Neuronal stem cell (in vitro differentiated cells): ENCODE measurements at regions not wholly inside any gene's neighbourhood (a gene's known extent, or its start where the extent isn't known, plus 50 kb on each side); places are given as distances from the start of the nearest gene placed in this dataset.
"Not testable (repeated sequence)": the region's sequence is repeated elsewhere in the genome, so short reads cannot be mapped to it uniquely, and the experiment has no call there.

Source experiments
- DNase-seq: peaks from one replicate; pipeline ENCODE4 v3.0.0-alpha.2; 2013; ENCODE audit warnings: low spot score
- H2AFZ ChIP-seq: one replicate; pipeline ENCODE4 v1.6.1; 2013; ENCODE audit warnings: mild to moderate bottlenecking, low read length, inconsistent platforms
- H2AK5ac ChIP-seq: 2 replicates; pipeline ENCODE4 v1.6.1; 2013; ENCODE audit warnings: low read depth, mild to moderate bottlenecking, inconsistent platforms, low read length, moderate library complexity, mixed read lengths
- H2BK120ac ChIP-seq: 2 replicates; pipeline ENCODE4 v1.6.1; 2013; ENCODE audit warnings: low read depth, mild to moderate bottlenecking, inconsistent platforms, low read length, moderate library complexity, mixed read lengths
- H2BK12ac ChIP-seq: one replicate; pipeline ENCODE4 v1.6.1; 2013; ENCODE audit warnings: low read length, inconsistent platforms
- H2BK15ac ChIP-seq: 2 replicates; pipeline ENCODE4 v1.6.1; 2013; ENCODE audit warnings: mild to moderate bottlenecking, low read length, inconsistent platforms, mixed read lengths
- H2BK5ac ChIP-seq: one replicate; pipeline ENCODE4 v1.6.1; 2013; ENCODE audit warnings: inconsistent platforms, mild to moderate bottlenecking, low read length, moderate library complexity
- H3K14ac ChIP-seq: one replicate; pipeline ENCODE4 v1.6.1; 2013; ENCODE audit warnings: low read length, inconsistent platforms
- H3K18ac ChIP-seq: 2 replicates; pipeline ENCODE4 v1.6.1; 2013; ENCODE audit warnings: low read length, inconsistent platforms
- H3K23ac ChIP-seq: 2 replicates; pipeline ENCODE4 v1.6.1; 2013; ENCODE audit warnings: low read depth, mild to moderate bottlenecking, mixed read lengths, low read length, inconsistent platforms; ENCODE audit not compliant: poor library complexity
- H3K27ac ChIP-seq: replicated peaks from 3 replicates; pipeline ENCODE4 v1.5.1; 2013; ENCODE audit warnings: low read length, inconsistent platforms
- H3K27me3 ChIP-seq, 3 experiments: 2 replicates each; pipeline ENCODE4 v1.6.1; 2013; ENCODE audit warnings: low read length in 3 of 3, mild to moderate bottlenecking in 2 of 3, inconsistent platforms in 1 of 3, low read depth in 1 of 3, mixed read lengths in 1 of 3, moderate library complexity in 1 of 3; ENCODE audit not compliant: control insufficient read depth in 3 of 3, insufficient read depth in 3 of 3
- H3K36me3 ChIP-seq, 2 donors: replicated peaks in 1 of 2; 2 replicates each; pipeline ENCODE4 v1.6.1; 2013; ENCODE audit warnings: low read length in 2 of 2; ENCODE audit not compliant: control insufficient read depth in 2 of 2, insufficient read depth in 2 of 2
- H3K4ac ChIP-seq: 2 replicates; pipeline ENCODE4 v1.6.1; 2013; ENCODE audit warnings: inconsistent platforms, mild to moderate bottlenecking, low read length, moderate library complexity
- H3K4me1 ChIP-seq, 2 donors: 1 replicate in 1 of 2; 2 replicates in 1 of 2; pipeline ENCODE4 v1.6.1; 2013; ENCODE audit warnings: low read length in 2 of 2, low read depth in 1 of 2; ENCODE audit not compliant: control insufficient read depth in 2 of 2, insufficient read depth in 1 of 2
- H3K4me2 ChIP-seq: one replicate; pipeline ENCODE4 v1.6.1; 2013; ENCODE audit warnings: mild to moderate bottlenecking, low read length, inconsistent platforms; ENCODE audit not compliant: insufficient read depth, poor library complexity, severe bottlenecking
- H3K4me3 ChIP-seq, 2 donors: 2 replicates each; pipeline ENCODE4 v1.5.1; 2013; ENCODE audit warnings: low read length in 2 of 2, mild to moderate bottlenecking in 2 of 2, inconsistent platforms in 1 of 2, moderate library complexity in 1 of 2
- H3K79me1 ChIP-seq: one replicate; pipeline ENCODE4 v1.6.1; 2013; ENCODE audit warnings: low read depth, mild to moderate bottlenecking, inconsistent platforms, low read length, moderate library complexity
- H3K9ac ChIP-seq: one replicate; pipeline ENCODE4 v1.6.1; 2013; ENCODE audit warnings: mild to moderate bottlenecking, low read depth, low read length, inconsistent platforms; ENCODE audit not compliant: poor library complexity
- H3K9me3 ChIP-seq, 2 donors: replicated peaks in 1 of 2; 2 replicates each; pipeline versions ENCODE3 to v1.6.1; 2013; ENCODE audit warnings: low read length in 2 of 2, mild to moderate bottlenecking in 2 of 2, inconsistent platforms in 1 of 2, low read depth in 1 of 2, mixed read lengths in 1 of 2, moderate library complexity in 1 of 2; ENCODE audit not compliant: control insufficient read depth in 2 of 2, insufficient read depth in 1 of 2
- H4K8ac ChIP-seq: one replicate; pipeline ENCODE4 v1.6.1; 2013; ENCODE audit warnings: low read depth, mild to moderate bottlenecking, inconsistent platforms, low read length, moderate library complexity
- H4K91ac ChIP-seq: one replicate; pipeline ENCODE4 v1.6.1; 2013; ENCODE audit warnings: low read length, low read depth, mild to moderate bottlenecking, inconsistent platforms; ENCODE audit not compliant: poor library complexity
- WGBS, 2 donors: extraction: QIAGEN DNeasy Blood & Tissue Kit; methylation state at CpG; one replicate each; pipeline ENCODE4 v1.1.7; 2013; ENCODE audit warnings: missing lambda C conversion rate in 2 of 2, mixed read lengths in 1 of 2; ENCODE audit not compliant: insufficient read length in 2 of 2, insufficient replicate concordance in 1 of 2; ENCODE audit errors: extremely low coverage in 2 of 2; 5-methylcytosine and 5-hydroxymethylcytosine counted together

GRCh38 chr3:144894576-144894975 is 923.0 kb downstream of the DIPK2A start:
- Histone ChIP-seq H3K27ac (no peak overlapping the region), H3K4me1 (peaks cover 0 to 5% of the 10 kb centered on the region in 2 donors), H3K36me3 (no peaks in the 10 kb centered on the region), H3K4me3 (no peak overlapping the region), H3K27me3 (no peaks in the 10 kb centered on the region), H3K79me1 (no peaks in the 10 kb centered on the region), H4K91ac (no peak overlapping the region), H3K9ac (no peak overlapping the region), H2BK5ac (no peak overlapping the region), H3K4ac (no peak overlapping the region), H2BK12ac (no peak overlapping the region), H4K8ac (no peak overlapping the region), H2BK15ac (no peak overlapping the region), H3K18ac (no peak overlapping the region), H2AFZ (peak overlapping the region; percentile 65), H3K9me3 (peaks cover 0 to 2% of the 10 kb centered on the region in 2 donors), H3K14ac (no peak overlapping the region), H2AK5ac (no peak overlapping the region), H3K23ac (no peak overlapping the region), H3K4me2 (no peak overlapping the region), H2BK120ac (no peak overlapping the region)
- no peak for DNase-seq
- no CpG with 5 or more reads among the region's 2 CpGs for WGBS, 2 donors

GRCh38 chr3:144900366-144900765 is 928.7 kb downstream of the DIPK2A start:
- Histone ChIP-seq H3K79me1 (no peaks in the 10 kb centered on the region), H3K27me3 (no peaks in the 10 kb centered on the region), H3K23ac (no peak overlapping the region), H4K8ac (no peak overlapping the region), H2BK120ac (no peak overlapping the region), H3K4ac (no peak overlapping the region), H3K4me3 (no peak overlapping the region), H2BK5ac (no peak overlapping the region), H2BK15ac (no peak overlapping the region), H2AK5ac (no peak overlapping the region), H3K36me3 (no peaks in the 10 kb centered on the region), H3K4me1 (no peaks in the 10 kb centered on the region), H3K9ac (no peak overlapping the region), H2BK12ac (no peak overlapping the region), H2AFZ (no peak overlapping the region), H3K4me2 (no peak overlapping the region), H3K18ac (no peak overlapping the region), H3K14ac (no peak overlapping the region), H3K27ac (no peak overlapping the region), H3K9me3 (peaks cover 0 to 2% of the 10 kb centered on the region in 2 donors), H4K91ac (no peak overlapping the region)
- DNase-seq, result no peak

- not testable (repeated sequence) for H3K4me3 ChIP-seq, H3K4me1 ChIP-seq, H3K36me3 ChIP-seq, H4K91ac ChIP-seq, H2BK5ac ChIP-seq, H2BK120ac ChIP-seq, H2BK12ac ChIP-seq, H2AK5ac ChIP-seq, H2BK15ac ChIP-seq, H3K27ac ChIP-seq, H3K27me3 ChIP-seq, H3K4me2 ChIP-seq, H3K23ac ChIP-seq, H3K79me1 ChIP-seq, H3K14ac ChIP-seq, H3K9ac ChIP-seq, H3K18ac ChIP-seq, DNase-seq, H2AFZ ChIP-seq, H3K9me3 ChIP-seq, H3K4ac ChIP-seq, H4K8ac ChIP-seq
- WGBS, 2 donors, result no CpG with 5 or more reads among the region's 3 CpGs
Observed at GRCh38 chr3:144907581-144907980, 936.0 kb downstream of the DIPK2A start.

GRCh38 chr3:144912968-144913367 is 941.3 kb downstream of the DIPK2A start:
- Histone ChIP-seq H3K23ac (no peak overlapping the region), H2BK12ac (peak overlapping the region; percentile 58), H3K4me1 (peaks cover 0 to 2% of the 10 kb centered on the region in 2 donors), H3K18ac (peak overlapping the region; percentile 76), H4K8ac (no peak overlapping the region), H2BK5ac (no peak overlapping the region), H3K14ac (peak overlapping the region; percentile 38), H3K4ac (peak overlapping the region; percentile 23), H3K27ac (no peak overlapping the region), H3K9ac (no peak overlapping the region), H3K36me3 (no peaks in the 10 kb centered on the region), H3K4me2 (no peak overlapping the region), H3K4me3 (no peak overlapping the region), H2AFZ (no peak overlapping the region), H4K91ac (peak overlapping the region; percentile 22), H2BK120ac (no peak overlapping the region), H3K79me1 (no peaks in the 10 kb centered on the region), H3K27me3 (no peaks in the 10 kb centered on the region), H2AK5ac (peak overlapping the region; percentile 70), H3K9me3 (peaks cover 0 to 1% of the 10 kb centered on the region in 2 donors), H2BK15ac (no peak overlapping the region)
- no CpG with 5 or more reads among the region's 7 CpGs for WGBS, 2 donors
- no peak for DNase-seq
